Testis (tissue), 2 donors: ENCODE measurements at regions not wholly inside any gene's neighbourhood (a gene's known extent, or its start where the extent isn't known, plus 50 kb on each side); places are given as distances from the start of the nearest gene placed in this dataset.

Experiments
- POLR2A ChIP-seq: fragments of 450-650 bp; IDR thresholded peaks from one replicate; pipeline ENCODE4 v1.6.1; 2017; ENCODE audit warnings: antibody characterized with exemption, mild to moderate bottlenecking, moderate library complexity
- TF ChIP-seq, protein P1 (sequence below), 3 experiments: fragments of 450-650 bp in 2 of 3; fragments of 200-600 bp in 1 of 3; sonication (generic) in 1 of 3; IDR thresholded peaks; one replicate each; pipeline ENCODE4 v1.5.1; 2016 to 2019; ENCODE audit warnings: antibody characterized with exemption in 3 of 3, mild to moderate bottlenecking in 2 of 3, moderate library complexity in 1 of 3

DNA sequence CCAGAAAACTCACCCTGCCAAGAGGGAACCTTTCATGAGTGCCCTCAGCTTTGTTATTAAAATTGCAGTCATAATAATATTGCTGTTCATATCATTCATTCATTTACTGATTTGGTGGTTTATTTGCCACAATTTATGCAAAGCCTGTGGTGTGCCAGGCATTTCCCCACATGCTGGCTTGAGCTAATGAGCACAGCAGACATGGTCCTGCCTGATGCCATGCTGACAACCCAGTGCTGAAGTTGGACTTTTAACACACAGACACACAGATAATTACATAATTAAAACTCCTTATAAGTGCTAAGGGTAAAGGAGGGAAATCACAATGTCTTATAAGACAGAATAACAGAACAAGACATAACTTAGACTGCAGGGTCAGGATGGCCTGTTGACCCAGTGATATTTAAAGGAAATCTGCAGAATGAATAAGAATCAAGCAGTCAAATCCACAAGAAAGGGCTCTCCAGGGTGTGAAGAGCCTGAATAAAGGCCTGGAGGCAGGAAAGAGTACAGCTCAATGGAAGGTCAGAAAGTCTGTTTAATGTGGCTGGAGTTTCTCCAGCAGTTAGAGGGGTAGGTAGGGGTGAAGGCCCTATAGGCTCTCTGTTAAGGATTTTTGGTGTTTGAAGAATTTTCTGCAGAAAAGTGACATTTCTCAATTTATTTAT, 196.9 kb upstream of the CDH11 start:
- TF ChIP-seq, protein P1, sequence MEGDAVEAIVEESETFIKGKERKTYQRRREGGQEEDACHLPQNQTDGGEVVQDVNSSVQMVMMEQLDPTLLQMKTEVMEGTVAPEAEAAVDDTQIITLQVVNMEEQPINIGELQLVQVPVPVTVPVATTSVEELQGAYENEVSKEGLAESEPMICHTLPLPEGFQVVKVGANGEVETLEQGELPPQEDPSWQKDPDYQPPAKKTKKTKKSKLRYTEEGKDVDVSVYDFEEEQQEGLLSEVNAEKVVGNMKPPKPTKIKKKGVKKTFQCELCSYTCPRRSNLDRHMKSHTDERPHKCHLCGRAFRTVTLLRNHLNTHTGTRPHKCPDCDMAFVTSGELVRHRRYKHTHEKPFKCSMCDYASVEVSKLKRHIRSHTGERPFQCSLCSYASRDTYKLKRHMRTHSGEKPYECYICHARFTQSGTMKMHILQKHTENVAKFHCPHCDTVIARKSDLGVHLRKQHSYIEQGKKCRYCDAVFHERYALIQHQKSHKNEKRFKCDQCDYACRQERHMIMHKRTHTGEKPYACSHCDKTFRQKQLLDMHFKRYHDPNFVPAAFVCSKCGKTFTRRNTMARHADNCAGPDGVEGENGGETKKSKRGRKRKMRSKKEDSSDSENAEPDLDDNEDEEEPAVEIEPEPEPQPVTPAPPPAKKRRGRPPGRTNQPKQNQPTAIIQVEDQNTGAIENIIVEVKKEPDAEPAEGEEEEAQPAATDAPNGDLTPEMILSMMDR (IDR thresholded peaks at IDR 0.05): no peak
- no peak for TF ChIP-seq POLR2A
